PC-3 (cell line): ENCODE measurements at regions not wholly inside any gene's neighbourhood (a gene's known extent, or its start where the extent isn't known, plus 50 kb on each side); places are given as distances from the start of the nearest gene placed in this dataset.

Source experiments
- EZH2 ChIP-seq: fragments of 300-600 bp; sonication (generic); IDR thresholded peaks from one replicate; pipeline ENCODE4 v1.6.1; 2017; ENCODE audit warnings: antibody characterized with exemption, mild to moderate bottlenecking, low read length; ENCODE audit not compliant: unreplicated experiment
- TF ChIP-seq, protein P1 (sequence below): fragments of 300-600 bp; sonication (generic); conservative IDR thresholded peaks from 2 replicates; pipeline ENCODE4 v1.5.1; 2017; ENCODE audit warnings: antibody characterized with exemption, low read depth, mild to moderate bottlenecking, low read length

DNA sequence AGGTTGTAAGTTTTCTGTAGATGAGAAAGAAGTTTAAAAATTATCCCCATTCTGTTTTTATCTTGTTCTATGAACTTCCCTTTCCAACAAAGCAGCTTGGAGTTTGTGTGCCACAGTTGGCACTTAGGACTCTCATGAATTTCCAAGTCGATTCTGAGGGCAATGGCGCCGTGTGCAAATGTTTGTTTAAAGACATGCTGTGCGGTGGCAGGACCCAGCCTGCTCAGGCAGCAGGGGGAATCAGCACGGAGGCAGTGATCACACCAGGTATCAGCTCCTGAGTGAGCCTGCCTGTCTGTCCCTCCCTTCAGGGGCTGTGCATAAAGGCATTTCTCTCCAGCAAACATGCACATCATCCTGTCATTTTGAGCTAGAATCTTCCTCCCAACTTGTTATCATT lies 109.8 kb upstream of the WDR11 start:
- TF ChIP-seq, protein P1, sequence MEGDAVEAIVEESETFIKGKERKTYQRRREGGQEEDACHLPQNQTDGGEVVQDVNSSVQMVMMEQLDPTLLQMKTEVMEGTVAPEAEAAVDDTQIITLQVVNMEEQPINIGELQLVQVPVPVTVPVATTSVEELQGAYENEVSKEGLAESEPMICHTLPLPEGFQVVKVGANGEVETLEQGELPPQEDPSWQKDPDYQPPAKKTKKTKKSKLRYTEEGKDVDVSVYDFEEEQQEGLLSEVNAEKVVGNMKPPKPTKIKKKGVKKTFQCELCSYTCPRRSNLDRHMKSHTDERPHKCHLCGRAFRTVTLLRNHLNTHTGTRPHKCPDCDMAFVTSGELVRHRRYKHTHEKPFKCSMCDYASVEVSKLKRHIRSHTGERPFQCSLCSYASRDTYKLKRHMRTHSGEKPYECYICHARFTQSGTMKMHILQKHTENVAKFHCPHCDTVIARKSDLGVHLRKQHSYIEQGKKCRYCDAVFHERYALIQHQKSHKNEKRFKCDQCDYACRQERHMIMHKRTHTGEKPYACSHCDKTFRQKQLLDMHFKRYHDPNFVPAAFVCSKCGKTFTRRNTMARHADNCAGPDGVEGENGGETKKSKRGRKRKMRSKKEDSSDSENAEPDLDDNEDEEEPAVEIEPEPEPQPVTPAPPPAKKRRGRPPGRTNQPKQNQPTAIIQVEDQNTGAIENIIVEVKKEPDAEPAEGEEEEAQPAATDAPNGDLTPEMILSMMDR, result no peak
- TF ChIP-seq EZH2, result no peak
